ENCODE measurements at regions not wholly inside any gene's neighbourhood (a gene's known extent, or its start where the extent isn't known, plus 50 kb on each side); places are given as distances from the start of the nearest gene placed in this dataset.

- TF ChIP-seq CTCF (conservative IDR thresholded peaks at IDR 0.05; ENCODE audit: control insufficient read depth, insufficient read depth, low read depth, low read length): no peak
Measured at GRCh38 chr10:17510242-17510908, 56.0 kb upstream of the ST8SIA6 start.

GRCh38 chr10:17507538-17507937 lies 53.1 kb upstream of the ST8SIA6 start:
- no peak for TF ChIP-seq CTCF (conservative IDR thresholded peaks at IDR 0.05; ENCODE audit: control insufficient read depth, insufficient read depth, low read depth, low read length)
- H3K4me3 ChIP-seq (ENCODE audit: control insufficient read depth, low read depth, low read length): no peak overlapping the region
- DNase-seq (ENCODE audit: low read depth): no peak

More at GRCh38 chr10:17510242-17510908, 56.0 kb upstream of the ST8SIA6 start:
- no peak for DNase-seq (ENCODE audit: low read depth)
- H3K4me3 ChIP-seq (ENCODE audit: control insufficient read depth, low read depth, low read length): no peak overlapping the region

- no peak overlapping the region for H3K4me3 ChIP-seq (ENCODE audit: control insufficient read depth, low read depth, low read length)
- no peak for DNase-seq (ENCODE audit: low read depth)
- no peak for TF ChIP-seq CTCF (conservative IDR thresholded peaks at IDR 0.05; ENCODE audit: control insufficient read depth, insufficient read depth, low read depth, low read length)
Measured at GRCh38 chr10:17506856-17507471, 52.6 kb upstream of the ST8SIA6 start.

GRCh38 chr10:17506390-17506789 lies 52.0 kb upstream of the ST8SIA6 start:
- DNase-seq (ENCODE audit: low read depth): no peak

GRCh38 chr10:17504547-17505245 lies 50.3 kb upstream of the ST8SIA6 start:
- TF ChIP-seq CTCF (conservative IDR thresholded peaks at IDR 0.05; ENCODE audit: control insufficient read depth, insufficient read depth, low read depth, low read length): no peak
- DNase-seq (ENCODE audit: low read depth): peak; percentile 63
- no peak overlapping the region for H3K4me3 ChIP-seq (ENCODE audit: control insufficient read depth, low read depth, low read length)

More at GRCh38 chr10:17506390-17506789, 52.0 kb upstream of the ST8SIA6 start:
- no peak for TF ChIP-seq CTCF (conservative IDR thresholded peaks at IDR 0.05; ENCODE audit: control insufficient read depth, insufficient read depth, low read depth, low read length)
- H3K4me3 ChIP-seq (ENCODE audit: control insufficient read depth, low read depth, low read length): no peak overlapping the region

All from fibroblast of mammary gland (primary cell).